ENCODE measurements at regions not wholly inside any gene's neighbourhood (a gene's known extent, or its start where the extent isn't known, plus 50 kb on each side); places are given as distances from the start of the nearest gene placed in this dataset.
"Not testable (repeated sequence)": the region's sequence is repeated elsewhere in the genome, so short reads cannot be mapped to it uniquely, and the experiment has no call there.

GRCh38 chr18:11372163-11372562 is 222.8 kb upstream of the PIEZO2 start:
- H3K4me3 ChIP-seq (ENCODE audit: low read depth, low read length): no peak overlapping the region
- CTCF ChIA-PET: interaction anchor here (1.1 kb wide), 1 partner anchor 12 kb away, joined by 3 read pairs; no protein-coding TSS in a partner anchor
- no peak for TF ChIP-seq CTCF (IDR thresholded peaks at IDR 0.05; ENCODE audit: insufficient read depth, low read length, missing control alignments)
- POLR2A ChIA-PET: no interaction called here
- DNase-seq (ENCODE audit: low read depth, low spot score): no peak

DNA sequence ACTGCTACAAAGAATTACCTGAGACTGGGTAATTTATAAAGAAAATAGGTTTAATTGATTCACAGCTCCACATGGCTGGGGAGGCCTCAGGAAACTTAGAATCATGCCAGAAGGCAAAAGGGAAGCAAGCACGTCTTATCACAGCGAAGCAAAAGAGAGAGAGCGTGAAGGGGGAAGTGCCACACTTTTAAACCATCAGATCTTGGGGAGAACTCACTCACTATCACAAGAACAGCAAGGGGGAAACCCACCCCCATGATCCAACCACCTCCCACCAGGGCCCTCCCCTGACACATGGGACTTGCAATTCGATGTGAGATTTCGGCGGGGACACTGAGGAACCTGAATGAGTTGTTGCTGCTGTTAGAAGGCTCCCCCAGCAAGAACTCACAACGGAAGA is 220.2 kb upstream of the PIEZO2 start:
- POLR2A ChIA-PET: no interaction called here
- CTCF ChIA-PET: no interaction called here
- DNase-seq (ENCODE audit: low read depth, low spot score): no peak
- TF ChIP-seq CTCF (IDR thresholded peaks at IDR 0.05; ENCODE audit: insufficient read depth, low read length, missing control alignments): no peak
- H3K4me3 ChIP-seq (ENCODE audit: low read depth, low read length): no peak overlapping the region

DNA sequence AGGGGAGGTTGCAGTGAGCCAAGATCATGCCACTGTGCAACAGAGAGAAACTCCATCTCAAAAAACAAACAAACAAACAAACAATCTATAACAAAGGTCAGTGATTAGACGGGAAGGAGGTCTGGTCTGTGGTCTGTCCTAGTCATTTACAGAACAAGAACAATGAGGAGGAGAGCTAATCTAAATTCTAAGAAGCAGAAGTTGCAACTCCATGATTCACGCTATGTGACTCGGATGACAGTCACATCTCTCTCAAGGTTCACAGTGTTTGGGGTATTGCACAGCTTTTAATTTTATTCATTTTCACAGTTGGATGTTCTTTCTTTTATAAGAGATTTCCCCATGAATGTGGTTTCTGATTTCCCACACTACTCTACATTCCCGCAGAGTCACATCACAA is 218.7 kb upstream of the PIEZO2 start:
- ChIA-PET POLR2A (interaction anchor here (0.6 kb wide), 1 partner anchor 188 kb away, joined by 3 read pairs; no protein-coding TSS in a partner anchor), CTCF (interaction anchor here (1.3 to 1.7 kb wide), 2 partner anchors 12 to 214 kb away, joined by 3 to 5 read pairs; no protein-coding TSS in a partner anchor)
- no peak for DNase-seq (ENCODE audit: low read depth, low spot score)
- H3K4me3 ChIP-seq (ENCODE audit: low read depth, low read length): no peak overlapping the region
- TF ChIP-seq CTCF (IDR thresholded peaks at IDR 0.05; ENCODE audit: insufficient read depth, low read length, missing control alignments): no peak

DNA sequence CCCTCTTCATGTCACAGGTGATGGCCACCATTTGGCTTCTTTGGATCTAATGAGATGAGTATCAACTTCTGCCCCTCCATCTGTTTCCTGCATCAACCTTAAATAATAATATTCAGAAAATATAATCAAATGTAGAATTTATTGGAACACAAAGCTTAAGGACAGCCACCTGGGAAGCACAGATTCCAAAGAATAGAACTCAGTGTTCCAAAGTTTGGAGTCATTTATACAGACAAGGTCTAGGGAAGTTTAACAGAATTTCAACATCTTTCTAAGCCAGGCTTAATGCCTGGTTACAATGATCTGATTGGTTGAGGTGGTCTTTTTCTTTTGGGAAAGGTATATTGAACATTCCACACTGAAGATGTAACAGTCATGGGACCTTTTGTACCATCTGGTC is 218.0 kb upstream of the PIEZO2 start:
- no peak overlapping the region for H3K4me3 ChIP-seq (ENCODE audit: low read depth, low read length)
- no peak for TF ChIP-seq CTCF (IDR thresholded peaks at IDR 0.05; ENCODE audit: insufficient read depth, low read length, missing control alignments)
- POLR2A ChIA-PET: no interaction called here
- DNase-seq (ENCODE audit: low read depth, low spot score): no peak
- CTCF ChIA-PET: interaction anchor here (1.3 kb wide), 1 partner anchor 213 kb away, joined by 3 read pairs; no protein-coding TSS in a partner anchor

- no peak for DNase-seq (ENCODE audit: low read depth, low spot score)
Observed at GRCh38 chr18:11366410-11366809, 217.0 kb upstream of the PIEZO2 start.

GRCh38 chr18:11362856-11363255 is 213.5 kb upstream of the PIEZO2 start:
- CTCF ChIA-PET: no interaction called here
- POLR2A ChIA-PET: no interaction called here
- TF ChIP-seq CTCF (IDR thresholded peaks at IDR 0.05; ENCODE audit: insufficient read depth, low read length, missing control alignments): no peak
- DNase-seq (ENCODE audit: low read depth, low spot score): no peak
- H3K4me3 ChIP-seq (ENCODE audit: low read depth, low read length): no peak overlapping the region

More at GRCh38 chr18:11366410-11366809, 217.0 kb upstream of the PIEZO2 start:
- H3K4me3 ChIP-seq (ENCODE audit: low read depth, low read length): no peak overlapping the region
- ChIA-PET CTCF (no interaction called here), POLR2A (no interaction called here)
- TF ChIP-seq CTCF (IDR thresholded peaks at IDR 0.05; ENCODE audit: insufficient read depth, low read length, missing control alignments): no peak

DNA sequence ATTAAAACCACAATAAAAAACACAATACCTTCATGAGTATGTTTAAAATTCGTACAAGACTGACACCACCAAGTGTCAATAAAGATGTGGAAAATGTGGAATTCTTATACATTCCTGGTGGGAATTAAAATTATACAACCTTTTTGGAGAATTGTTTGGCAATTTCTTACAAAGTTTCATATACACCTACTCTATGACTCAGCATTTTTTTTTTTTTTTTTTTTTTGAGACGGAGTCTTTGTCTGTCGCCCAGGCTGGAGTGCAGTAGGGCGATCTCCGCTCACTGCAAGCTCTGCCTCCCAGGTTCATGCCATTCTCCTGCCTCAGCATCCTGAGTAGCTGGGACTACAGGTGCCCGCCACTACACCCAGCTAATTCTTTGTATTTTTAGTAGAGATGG is 212.5 kb upstream of the PIEZO2 start:
- DNase-seq (ENCODE audit: low read depth, low spot score); CTCF ChIA-PET; H3K4me3 ChIP-seq (ENCODE audit: low read depth, low read length); POLR2A ChIA-PET: not testable (repeated sequence)
